Coronary artery (tissue), 2 donors: ENCODE measurements at regions not wholly inside any gene's neighbourhood (a gene's known extent, or its start where the extent isn't known, plus 50 kb on each side); places are given as distances from the start of the nearest gene placed in this dataset.

ENCODE experiments used
- DNase-seq: peaks from one replicate; pipeline ENCODE4 v3.0.0-alpha.2; 2017; ENCODE audit warnings: low spot score
- H3K27ac ChIP-seq, 2 donors: fragments of 200-600 bp; sonication (generic); one replicate each; pipeline ENCODE4 v1.5.1; 2016 to 2019
- H3K4me3 ChIP-seq: fragments of 200-600 bp; sonication (generic); 2 replicates; pipeline ENCODE4 v1.5.1; 2016; ENCODE audit warnings: mild to moderate bottlenecking, moderate library complexity
- CTCF ChIP-seq: fragments of 200-600 bp; sonication (generic); IDR thresholded peaks from one replicate; pipeline ENCODE4 v1.5.1; 2019; ENCODE audit warnings: antibody characterized with exemption

GRCh38 chr7:418636-419280 lies 100.9 kb downstream of the PDGFA start:
- Histone ChIP-seq H3K4me3 (no peak overlapping the region), H3K27ac (no peak overlapping the region)
- no peak for TF ChIP-seq CTCF
- DNase-seq, result no peak

GRCh38 chr7:420142-421093 lies 99.2 kb downstream of the PDGFA start:
- DNase-seq, result no peak
- TF ChIP-seq CTCF, result no peak
- no peak overlapping the region for H3K4me3 ChIP-seq
- H3K27ac ChIP-seq, result no peak overlapping the region

- Histone ChIP-seq H3K4me3 (no peak overlapping the region), H3K27ac (no peak overlapping the region)
- TF ChIP-seq CTCF, result no peak
- no peak for DNase-seq
These were observed 98.3 kb downstream of the PDGFA start for GRCh38 chr7:421136-421991.

- TF ChIP-seq CTCF, result no peak
- Histone ChIP-seq H3K4me3 (no peak overlapping the region), H3K27ac (no peak overlapping the region)
- no peak for DNase-seq
These were observed 97.3 kb downstream of the PDGFA start for GRCh38 chr7:422191-422885.

GRCh38 chr7:422886-423225 lies 96.8 kb downstream of the PDGFA start:
- H3K4me3 ChIP-seq, result no peak overlapping the region
- H3K27ac ChIP-seq, result no peak overlapping the region
- TF ChIP-seq CTCF, result no peak
- DNase-seq, result no peak
